Mesodermal cell (in vitro differentiated cells): ENCODE measurements at regions not wholly inside any gene's neighbourhood (a gene's known extent, or its start where the extent isn't known, plus 50 kb on each side); places are given as distances from the start of the nearest gene placed in this dataset.
"Not testable (repeated sequence)": the region's sequence is repeated elsewhere in the genome, so short reads cannot be mapped to it uniquely, and the experiment has no call there.

Source experiments
- H3K27ac ChIP-seq: 2 replicates; pipeline ENCODE4 v1.7.0; 2013; ENCODE audit warnings: mild to moderate bottlenecking, low read depth, low read length, moderate library complexity; ENCODE audit not compliant: severe bottlenecking
- H3K36me3 ChIP-seq: 2 replicates; pipeline ENCODE4 v1.7.1; 2013; ENCODE audit warnings: mild to moderate bottlenecking, low read length, moderate library complexity; ENCODE audit not compliant: control insufficient read depth, insufficient read depth
- H3K4me1 ChIP-seq: one replicate; pipeline ENCODE4 v1.7.1; 2013; ENCODE audit warnings: mild to moderate bottlenecking, low read length; ENCODE audit not compliant: insufficient read depth, control insufficient read depth, poor library complexity, severe bottlenecking
- H3K4me3 ChIP-seq: 2 replicates; pipeline ENCODE4 v1.7.0; 2013; ENCODE audit warnings: low read length, control low read depth, mild to moderate bottlenecking; ENCODE audit not compliant: insufficient read depth, poor library complexity, severe bottlenecking; ENCODE audit errors: extremely low read depth
- H3K9me3 ChIP-seq: 2 replicates; pipeline ENCODE4 v1.7.1; 2013; ENCODE audit warnings: mild to moderate bottlenecking, low read length, moderate library complexity; ENCODE audit not compliant: control insufficient read depth
- WGBS, 2 experiments: methylation state at CpG; one replicate each; pipeline ENCODE4 v1.1.5; 2013; ENCODE audit warnings: missing lambda C conversion rate in 2 of 2; ENCODE audit not compliant: insufficient coverage in 2 of 2; 5-methylcytosine and 5-hydroxymethylcytosine counted together

GRCh38 chr6:119952696-119953095, 603.1 kb upstream of the MAN1A1 start:
- Histone ChIP-seq H3K27ac (no peak overlapping the region), H3K4me1 (peaks cover 5% of the 10 kb centered on the region), H3K9me3 (peaks cover 6% of the 10 kb centered on the region), H3K36me3 (no peaks in the 10 kb centered on the region), H3K4me3 (no peak overlapping the region)
- no CpG with 5 or more reads among the region's 3 CpGs for WGBS, 2 experiments

GRCh38 chr6:119950681-119951080, 601.1 kb upstream of the MAN1A1 start:
- Histone ChIP-seq H3K9me3 (peaks cover 6% of the 10 kb centered on the region), H3K4me3 (no peak overlapping the region), H3K36me3 (no peaks in the 10 kb centered on the region), H3K27ac (no peak overlapping the region), H3K4me1 (no peaks in the 10 kb centered on the region)

GRCh38 chr6:119942078-119942752, 592.7 kb upstream of the MAN1A1 start:
- Histone ChIP-seq H3K4me3 (no peak overlapping the region), H3K27ac (no peak overlapping the region), H3K36me3 (no peaks in the 10 kb centered on the region), H3K9me3 (no peaks in the 10 kb centered on the region), H3K4me1 (no peaks in the 10 kb centered on the region)
- 57 to 97% methylated on average over 3 of the region's 3 CpGs for WGBS, 2 experiments

GRCh38 chr6:119938752-119939151, 589.2 kb upstream of the MAN1A1 start:
- H3K4me1 ChIP-seq, result no peaks in the 10 kb centered on the region
- WGBS, 2 experiments, result 60% methylated on average over 1 of the region's 1 CpG; no CpG with 5 or more reads in 1 of the 2 experiments
- no peak overlapping the region for H3K27ac ChIP-seq

GRCh38 chr6:119934816-119935215, 585.3 kb upstream of the MAN1A1 start:
- H3K4me1 ChIP-seq, result no peaks in the 10 kb centered on the region
- no peaks in the 10 kb centered on the region for H3K36me3 ChIP-seq
- WGBS, 2 experiments, result 80 to 83% methylated on average over 1 of the region's 1 CpG

More at GRCh38 chr6:119938752-119939151, 589.2 kb upstream of the MAN1A1 start:
- Histone ChIP-seq H3K36me3 (no peaks in the 10 kb centered on the region), H3K9me3 (no peaks in the 10 kb centered on the region), H3K4me3 (no peak overlapping the region)

GRCh38 chr6:119929121-119929520, 579.6 kb upstream of the MAN1A1 start:
- no CpG with 5 or more reads among the region's 2 CpGs for WGBS, 2 experiments
- H3K27ac ChIP-seq, result no peak overlapping the region
- peaks cover 4% of the 10 kb centered on the region for H3K9me3 ChIP-seq

More at GRCh38 chr6:119934816-119935215, 585.3 kb upstream of the MAN1A1 start:
- Histone ChIP-seq H3K4me3 (no peak overlapping the region), H3K27ac (no peak overlapping the region), H3K9me3 (no peaks in the 10 kb centered on the region)

GRCh38 chr6:119924888-119925287, 575.3 kb upstream of the MAN1A1 start:
- H3K4me1 ChIP-seq, H3K36me3 ChIP-seq, H3K4me3 ChIP-seq, H3K27ac ChIP-seq: not testable (repeated sequence)
- 100% methylated on average over 1 of the region's 3 CpGs for WGBS, 2 experiments
- peaks cover 14% of the 10 kb centered on the region for H3K9me3 ChIP-seq

More at GRCh38 chr6:119929121-119929520, 579.6 kb upstream of the MAN1A1 start:
- H3K36me3 ChIP-seq, result no peaks in the 10 kb centered on the region
- no peak overlapping the region for H3K4me3 ChIP-seq
- no peaks in the 10 kb centered on the region for H3K4me1 ChIP-seq

- no CpG with 5 or more reads among the region's 2 CpGs for WGBS, 2 experiments
These were observed 573.3 kb upstream of the MAN1A1 start for GRCh38 chr6:119922814-119923213.

GRCh38 chr6:119921491-119922010, 572.0 kb upstream of the MAN1A1 start:
- Histone ChIP-seq H3K4me3 (no peak overlapping the region), H3K9me3 (peaks cover 14% of the 10 kb centered on the region), H3K27ac (no peak overlapping the region), H3K36me3 (no peaks in the 10 kb centered on the region), H3K4me1 (no peaks in the 10 kb centered on the region)

More at GRCh38 chr6:119922814-119923213, 573.3 kb upstream of the MAN1A1 start:
- Histone ChIP-seq H3K27ac (no peak overlapping the region), H3K4me3 (no peak overlapping the region), H3K4me1 (no peaks in the 10 kb centered on the region), H3K9me3 (peaks cover 14% of the 10 kb centered on the region), H3K36me3 (no peaks in the 10 kb centered on the region)

GRCh38 chr6:119917186-119917585, 567.6 kb upstream of the MAN1A1 start:
- Histone ChIP-seq H3K27ac (no peak overlapping the region), H3K4me3 (no peak overlapping the region)
- no CpG with 5 or more reads among the region's 1 CpG for WGBS, 2 experiments

GRCh38 chr6:119915971-119916370, 566.4 kb upstream of the MAN1A1 start:
- H3K9me3 ChIP-seq, result no peaks in the 10 kb centered on the region
- H3K36me3 ChIP-seq, result no peaks in the 10 kb centered on the region
- H3K4me3 ChIP-seq, result no peak overlapping the region
- WGBS, 2 experiments, result no CpG with 5 or more reads among the region's 2 CpGs
- H3K27ac ChIP-seq, result no peak overlapping the region
- H3K4me1 ChIP-seq, result no peaks in the 10 kb centered on the region

More at GRCh38 chr6:119917186-119917585, 567.6 kb upstream of the MAN1A1 start:
- H3K36me3 ChIP-seq, result no peaks in the 10 kb centered on the region
- no peaks in the 10 kb centered on the region for H3K4me1 ChIP-seq
- no peaks in the 10 kb centered on the region for H3K9me3 ChIP-seq
